ENCODE measurements at regions not wholly inside any gene's neighbourhood (a gene's known extent, or its start where the extent isn't known, plus 50 kb on each side); places are given as distances from the start of the nearest gene placed in this dataset.
"Not testable (repeated sequence)": the region's sequence is repeated elsewhere in the genome, so short reads cannot be mapped to it uniquely, and the experiment has no call there.

- intact Hi-C loops (cut with DNase I), result no loop called here
Observed at GRCh38 chr7:125089171-125089570, 159.5 kb upstream of the POT1 start.

GRCh38 chr7:125088555-125088954 lies 158.9 kb upstream of the POT1 start:
- intact Hi-C loops (cut with DNase I), result no loop called here
- DNase-seq, result no peak

More at GRCh38 chr7:125089171-125089570, 159.5 kb upstream of the POT1 start:
- no peak for DNase-seq

DNA sequence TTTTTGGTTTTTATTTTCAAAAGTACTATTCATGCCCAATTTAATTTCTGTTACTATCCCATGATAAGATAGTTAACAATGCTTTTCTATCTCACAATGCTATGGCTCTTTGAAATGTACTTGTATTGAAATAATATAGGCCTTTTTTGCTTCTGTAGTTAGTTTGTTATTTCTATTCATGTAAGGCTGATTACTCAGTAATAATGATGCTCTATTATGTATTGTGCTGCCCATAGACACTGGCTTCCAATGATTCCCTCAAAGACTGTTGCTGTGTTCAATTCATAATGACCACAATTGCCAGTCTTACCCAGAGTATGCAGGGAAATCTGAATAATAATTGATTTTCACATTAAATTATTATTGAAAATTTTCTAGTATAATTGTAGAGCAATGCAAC lies 155.5 kb upstream of the POT1 start:
- intact Hi-C loops (cut with DNase I), result no loop called here
- DNase-seq, result no peak

DNA sequence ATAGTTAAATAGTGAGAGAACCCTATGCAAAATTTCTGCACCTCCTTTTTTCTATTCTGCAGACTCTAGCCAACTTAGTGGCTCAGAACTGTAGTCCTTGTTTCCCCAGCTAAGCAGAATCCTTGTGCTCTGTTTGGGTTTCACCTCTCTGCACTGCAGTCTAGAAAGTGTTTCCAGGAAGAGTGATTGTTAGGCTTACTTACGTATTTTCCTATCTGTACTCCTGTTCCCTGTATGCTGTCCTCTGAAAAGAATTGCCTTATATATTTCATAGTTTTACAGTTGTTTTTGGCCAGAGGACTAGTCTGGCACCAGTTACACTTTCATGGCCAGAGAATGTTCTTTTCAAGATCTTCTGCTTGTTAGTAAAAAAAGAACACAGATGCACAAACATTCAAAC lies 154.6 kb upstream of the POT1 start:
- DNase-seq, result no peak
- intact Hi-C loops (cut with DNase I), result no loop called here

GRCh38 chr7:125074141-125074540 lies 144.5 kb upstream of the POT1 start:
- intact Hi-C loops (cut with DNase I), result no loop called here
- DNase-seq, result no peak

- intact Hi-C loops (cut with DNase I), result loop anchor here (10.0 kb wide), 1 partner anchor 249 kb away; no protein-coding TSS in a partner anchor
- DNase-seq, result no peak
Observed at GRCh38 chr7:125065546-125065945, 135.9 kb upstream of the POT1 start.

- intact Hi-C loops (cut with DNase I), result loop anchor here (10.0 kb wide), 1 partner anchor 250 kb away; no protein-coding TSS in a partner anchor
Observed at GRCh38 chr7:125065001-125065400, 135.4 kb upstream of the POT1 start.

GRCh38 chr7:125061776-125062397 lies 132.3 kb upstream of the POT1 start:
- DNase-seq, result no peak
- intact Hi-C loops (cut with DNase I), result loop anchor here (2.0 to 10.0 kb wide), 2 partner anchors 253 to 609 kb away; no protein-coding TSS in a partner anchor

More at GRCh38 chr7:125065001-125065400, 135.4 kb upstream of the POT1 start:
- no peak for DNase-seq

DNA sequence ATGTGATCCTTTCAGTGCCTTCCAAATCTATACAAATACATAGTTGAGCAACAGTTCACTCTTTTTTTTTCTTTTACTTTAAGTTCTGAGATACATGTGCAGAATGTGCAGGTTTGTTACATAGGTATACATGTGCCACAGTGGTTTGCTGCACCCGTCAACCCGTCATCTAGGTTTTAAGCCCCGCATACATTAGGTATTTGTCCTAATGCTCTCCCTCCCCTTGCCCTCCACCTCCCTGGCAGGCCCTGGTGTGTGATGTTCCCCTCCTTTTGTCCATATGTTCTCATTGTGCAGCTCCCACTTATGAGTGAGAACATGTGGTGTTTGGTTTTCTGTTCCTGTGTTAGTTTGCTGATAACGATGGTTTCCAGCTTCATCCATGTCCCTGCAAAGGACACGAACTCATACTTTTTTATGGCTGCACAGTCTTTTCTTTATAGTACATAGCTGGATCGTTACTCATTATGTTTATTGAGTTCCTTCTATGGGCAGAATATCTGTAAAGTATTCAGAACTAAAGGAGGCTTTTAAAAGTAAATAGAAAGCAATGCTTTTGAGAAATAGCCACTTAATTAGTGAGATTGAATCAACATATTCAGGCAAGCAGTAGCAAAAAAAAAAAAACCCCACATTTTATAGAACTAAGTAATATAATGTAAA lies 131.6 kb upstream of the POT1 start:
- not testable (repeated sequence) for DNase-seq
- intact Hi-C loops (cut with DNase I), result loop anchor here (2.0 to 10.0 kb wide), 2 partner anchors 254 to 610 kb away; no protein-coding TSS in a partner anchor

GRCh38 chr7:125059861-125060456 lies 130.3 kb upstream of the POT1 start:
- DNase-seq, result no peak
- intact Hi-C loops (cut with DNase I), result loop anchor here (2.0 to 10.0 kb wide), 2 partner anchors 255 to 611 kb away; no protein-coding TSS in a partner anchor

GRCh38 chr7:125057963-125058362 lies 128.3 kb upstream of the POT1 start:
- no peak for DNase-seq
- intact Hi-C loops (cut with DNase I), result no loop called here

- no peak for DNase-seq
- intact Hi-C loops (cut with DNase I), result no loop called here
Observed at GRCh38 chr7:125055376-125055775, 125.8 kb upstream of the POT1 start.

GRCh38 chr7:125046767-125047166 lies 117.1 kb upstream of the POT1 start:
- DNase-seq, result peak in 2 of 10 donors; percentile 36 to 59

GRCh38 chr7:125033506-125033905 lies 103.9 kb upstream of the POT1 start:
- intact Hi-C loops (cut with DNase I), result no loop called here
- DNase-seq, result peak in 1 of 10 donors; percentile 42

More at GRCh38 chr7:125046767-125047166, 117.1 kb upstream of the POT1 start:
- intact Hi-C loops (cut with DNase I), result no loop called here

DNA sequence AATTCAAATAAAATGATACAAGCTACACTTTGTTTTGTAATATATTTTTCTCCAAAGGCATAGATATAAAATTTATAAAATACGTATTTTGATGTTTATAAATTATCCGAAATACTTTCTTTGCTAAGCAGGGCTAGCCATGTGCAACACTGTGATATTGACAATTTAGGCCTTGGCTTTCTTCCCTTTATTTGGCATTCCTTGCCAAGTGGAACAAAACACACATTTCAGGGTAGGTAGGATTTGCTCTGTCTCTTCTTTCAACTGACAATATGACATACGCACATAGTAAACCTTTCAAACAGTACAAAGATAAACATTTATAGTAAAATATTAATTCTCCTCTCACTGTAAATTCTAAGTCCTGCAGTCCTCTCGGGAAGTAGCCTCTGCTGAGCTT lies 103.3 kb upstream of the POT1 start:
- intact Hi-C loops (cut with DNase I), result no loop called here
- no peak for DNase-seq

DNA sequence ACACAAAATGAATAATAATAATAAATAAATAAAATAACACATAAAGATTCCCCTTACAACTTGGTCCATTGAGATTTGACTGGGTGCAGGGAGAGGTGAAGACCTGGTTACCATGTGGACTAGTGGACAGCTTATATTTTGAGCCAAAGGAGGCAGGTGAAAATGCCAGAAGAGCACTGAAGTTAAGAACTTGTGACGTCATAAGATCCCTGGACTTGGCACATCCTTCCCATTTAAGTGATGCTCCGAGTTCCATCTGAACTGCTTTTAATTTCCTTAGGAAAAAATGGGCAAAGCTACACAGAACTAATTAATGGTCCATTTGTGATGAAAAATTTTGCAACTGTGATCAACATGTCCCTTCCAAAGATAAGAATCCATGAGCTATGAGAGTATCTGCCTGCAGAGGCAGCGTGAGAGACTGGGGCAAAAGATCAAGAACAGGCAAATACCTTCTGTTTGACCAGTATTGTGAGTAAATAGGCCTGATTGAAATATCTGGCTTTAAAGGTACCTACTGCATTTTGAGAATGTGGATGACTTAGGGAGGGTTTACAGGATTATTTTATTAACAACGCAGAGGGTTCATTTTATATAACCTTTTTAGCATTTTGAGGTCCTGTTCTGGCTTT lies 101.2 kb upstream of the POT1 start:
- no peak for DNase-seq
- intact Hi-C loops (cut with DNase I), result no loop called here

DNA sequence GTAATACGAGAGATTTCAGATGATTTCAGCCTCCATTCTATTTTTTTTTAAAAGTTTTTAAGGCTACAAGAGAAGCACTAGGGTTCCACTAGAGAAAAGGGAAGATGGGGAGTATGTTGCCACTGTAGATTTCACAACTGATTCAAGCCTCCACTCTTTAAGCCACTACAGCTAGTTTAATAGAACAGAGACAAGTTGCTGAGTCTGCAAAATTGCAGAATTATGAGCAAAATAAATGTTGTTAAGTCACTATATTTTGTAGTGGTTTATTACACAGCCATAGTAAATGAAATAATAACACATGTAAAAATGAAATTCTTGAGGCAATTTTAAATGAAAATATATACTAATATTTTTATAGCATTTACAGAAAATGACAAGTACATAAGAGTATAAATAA lies 96.0 kb upstream of the POT1 start:
- no peak for DNase-seq
- intact Hi-C loops (cut with DNase I), result no loop called here

DNA sequence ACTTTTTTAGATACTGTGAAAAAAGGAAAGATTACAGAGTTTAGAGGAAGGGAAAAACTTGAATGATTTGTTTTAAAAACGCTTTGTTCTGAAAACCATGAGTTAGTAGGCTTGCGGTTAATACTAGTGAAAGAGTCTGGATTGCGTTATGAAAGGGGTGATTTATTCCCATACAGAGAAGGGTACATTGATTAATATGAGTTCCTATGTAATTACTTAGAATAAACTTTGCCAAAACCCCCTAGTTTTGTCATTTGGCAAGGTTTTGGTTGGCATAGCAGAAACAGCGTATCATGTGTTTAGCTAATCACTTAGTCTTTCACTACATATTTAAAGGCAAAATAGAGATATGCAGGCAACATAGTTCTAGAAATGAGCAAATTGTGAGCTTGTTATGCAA lies 91.2 kb upstream of the POT1 start:
- intact Hi-C loops (cut with DNase I), result no loop called here
- DNase-seq, result no peak

DNA sequence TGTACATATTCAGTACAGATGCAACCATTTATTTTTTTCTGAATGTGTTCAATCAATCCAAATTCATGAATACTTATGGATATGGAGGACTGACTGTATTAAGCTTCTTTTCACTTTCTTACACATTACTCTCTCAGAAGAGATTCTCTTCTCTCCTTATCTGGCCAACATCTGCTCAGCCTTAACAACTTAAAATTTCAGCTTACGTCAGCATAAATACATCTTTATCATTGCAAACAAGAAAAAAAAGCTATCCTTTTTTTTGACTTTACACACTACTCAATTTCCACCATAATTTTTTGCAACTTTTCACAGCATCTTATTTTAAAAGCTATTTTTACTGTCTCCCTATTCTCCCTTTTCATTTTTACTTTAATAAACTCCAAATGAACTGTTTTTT lies 80.9 kb upstream of the POT1 start:
- intact Hi-C loops (cut with DNase I), result no loop called here
- DNase-seq, result no peak

GRCh38 chr7:124996778-124997177 lies 67.2 kb upstream of the POT1 start:
- no peak for DNase-seq
- intact Hi-C loops (cut with DNase I), result no loop called here
